K562 (cell line): ENCODE measurements at regions not wholly inside any gene's neighbourhood (a gene's known extent, or its start where the extent isn't known, plus 50 kb on each side); places are given as distances from the start of the nearest gene placed in this dataset.

Experiments
- ATAC-seq: fragments of 200-7000 bp; cut with Tn5 transposase; 3 replicates; pipeline ENCODE4 v1.9.1; 2020; ENCODE audit warnings: moderate library complexity
- BruUV-seq: library from RNA; stranded (reverse); fragments of 400-500 nt; replicated peaks from 2 replicates; lab custom pipeline; 2021; lab: Mats Ljungman, UMichigan
- CTCF ChIA-PET: fragments of 300-600 bp; formaldehyde crosslinking; extraction: SDS; loops from one replicate; lab custom pipeline; 2021; ENCODE audit warnings: low intra/inter-chr PET ratio; lab: Yijun Ruan, JAX
- POLR2A ChIA-PET: fragments of 300-600, 350-650 bp; sonication (Branson Sonifier 250); formaldehyde crosslinking; extraction: SDS; loops from one replicate; lab custom pipeline; 2021; ENCODE audit warnings: antibody characterized with exemption, inconsistent platforms; lab: Yijun Ruan, JAX
- DNase-seq, 4 experiments: peaks; one replicate each; pipeline versions ENCODE4 v3.0.0 to v3.0.0-alpha.2; 2011 to 2018; ENCODE audit warnings: low spot score in 3 of 4, mixed read lengths in 3 of 4; ENCODE audit errors: extremely low read depth in 1 of 4
- FAIRE-seq: peaks from 2 replicates; lab custom pipeline; 2011; peaks lifted over from hg19 to GRCh38; lab: Jason Lieb, UNC
- H2AFZ ChIP-seq: 2 replicates; pipeline ENCODE4 v1.6.0; 2011; ENCODE audit warnings: low read depth, low read length, control low read depth, inconsistent platforms
- H3K27ac ChIP-seq: fragments of 200-600 bp; 3 replicates; pipeline ENCODE4 v1.8.0; 2011; ENCODE audit warnings: low read depth, mild to moderate bottlenecking, control low read depth, inconsistent platforms, low read length, moderate library complexity, mixed read lengths; ENCODE audit errors: extremely low read depth
- H3K27me3 ChIP-seq, 2 experiments: fragments of 300-600 bp in 1 of 2; 2 replicates in 1 of 2; 3 replicates in 1 of 2; pipeline versions ENCODE4 v1.6.0 to v1.8.0; 2011; ENCODE audit warnings: inconsistent platforms in 2 of 2, low read length in 2 of 2, mild to moderate bottlenecking in 1 of 2, mixed read lengths in 1 of 2, moderate library complexity in 1 of 2; ENCODE audit not compliant: control insufficient read depth in 2 of 2, insufficient read depth in 2 of 2
- H3K36me3 ChIP-seq: fragments of 300-600 bp; 3 replicates; pipeline ENCODE4 v1.8.0; 2011; ENCODE audit warnings: mild to moderate bottlenecking, low read length, inconsistent platforms; ENCODE audit not compliant: control insufficient read depth, insufficient read depth
- H3K4me1 ChIP-seq, 2 experiments: fragments of 200-600 bp in 1 of 2; replicated peaks in 1 of 2; 2 replicates in 1 of 2; 3 replicates in 1 of 2; pipeline versions ENCODE4 v1.5.1 to v1.8.0; 2011; ENCODE audit warnings: inconsistent platforms in 2 of 2, low read length in 2 of 2, mild to moderate bottlenecking in 1 of 2, mixed read lengths in 1 of 2, moderate library complexity in 1 of 2; ENCODE audit not compliant: control insufficient read depth in 2 of 2, insufficient read depth in 2 of 2
- H3K4me2 ChIP-seq: 2 replicates; pipeline ENCODE4 v1.6.1; 2011; ENCODE audit warnings: low read length, control low read depth, inconsistent platforms, mixed read lengths; ENCODE audit not compliant: insufficient read depth
- H3K4me3 ChIP-seq: fragments of 200-600 bp; sonication (generic), shearing (Covaris generic); 2 replicates; pipeline ENCODE4 v1.5.1; 2016; ENCODE audit warnings: control low read depth, inconsistent platforms
- H3K79me2 ChIP-seq: fragments of 200-600 bp; 3 replicates; pipeline ENCODE4 v1.8.0; 2011; ENCODE audit warnings: low read length, inconsistent platforms; ENCODE audit not compliant: control insufficient read depth, insufficient read depth
- H3K9ac ChIP-seq, 2 experiments: 2 replicates each; pipeline versions ENCODE4 v1.6.0 to v1.6.1; 2011; ENCODE audit warnings: low read depth in 2 of 2, low read length in 2 of 2, control low read depth in 1 of 2, inconsistent platforms in 1 of 2, mild to moderate bottlenecking in 1 of 2, mixed read lengths in 1 of 2; ENCODE audit not compliant: insufficient read depth in 1 of 2
- H3K9me1 ChIP-seq: one replicate; pipeline ENCODE4 v1.6.0; 2011; ENCODE audit warnings: inconsistent platforms, mild to moderate bottlenecking, low read length, moderate library complexity; ENCODE audit not compliant: control insufficient read depth, insufficient read depth
- H3K9me3 ChIP-seq: replicated peaks from 2 replicates; pipeline ENCODE4 v1.5.1; 2011; ENCODE audit warnings: low read depth, low read length, inconsistent platforms; ENCODE audit not compliant: control insufficient read depth, insufficient read depth
- H4K20me1 ChIP-seq: replicated peaks from 2 replicates; pipeline ENCODE4 v1.6.1; 2011; ENCODE audit warnings: low read length, inconsistent platforms, mixed read lengths; ENCODE audit not compliant: control insufficient read depth, insufficient read depth
- DDX20 ChIP-seq: fragments of 450-650 bp; IDR thresholded peaks from 2 replicates; pipeline ENCODE4 v1.6.1; 2016; ENCODE audit warnings: missing genetic modification characterization, low read depth, mild to moderate bottlenecking, missing compliant biosample characterization, moderate library complexity
- DLX4 ChIP-seq: fragments of 250-450 bp; sonication (Bioruptor Pico); IDR thresholded peaks from 2 replicates; pipeline ENCODE4 v1.6.1; 2021; ENCODE audit warnings: mild to moderate bottlenecking
- HEY1 ChIP-seq: fragments of 250-450 bp; sonication (Bioruptor Pico); IDR thresholded peaks from 2 replicates; pipeline ENCODE4 v1.5.0; 2020; ENCODE audit warnings: mild to moderate bottlenecking, moderate library complexity, borderline replicate concordance
- MCM3 ChIP-seq: fragments of 450-650 bp; IDR thresholded peaks from 2 replicates; pipeline ENCODE4 v1.6.1; 2016
- NEUROD1 ChIP-seq: fragments of 150-350 bp; IDR thresholded peaks from 2 replicates; pipeline ENCODE4 v1.6.1; 2014; ENCODE audit warnings: borderline replicate concordance, low read length, low read depth; ENCODE audit not compliant: partially characterized antibody
- PHB ChIP-seq: fragments of 250-450 bp; sonication (Bioruptor Pico); IDR thresholded peaks from 2 replicates; pipeline ENCODE4 v1.5.0; 2021
- POLR2B ChIP-seq: fragments of 450-650 bp; IDR thresholded peaks from 2 replicates; pipeline ENCODE4 v1.6.1; 2018; ENCODE audit warnings: low read depth; ENCODE audit not compliant: partially characterized antibody
- RNF219 ChIP-seq: fragments of 250-450 bp; sonication (Bioruptor Pico); IDR thresholded peaks from 2 replicates; pipeline ENCODE4 v1.5.0; 2022; ENCODE audit warnings: mild to moderate bottlenecking
- SAFB2 ChIP-seq: fragments of 200-400 bp; formaldehyde crosslinking; IDR thresholded peaks from 2 replicates; pipeline ENCODE4 v1.6.1; 2018; ENCODE audit warnings: borderline replicate concordance, low read length, low read depth, moderate library complexity; ENCODE audit not compliant: severe bottlenecking
- SOX6 ChIP-seq: fragments of 450-650 bp; IDR thresholded peaks from 2 replicates; pipeline ENCODE4 v1.6.1; 2014; ENCODE audit warnings: mild to moderate bottlenecking
- ZBTB49 ChIP-seq: sonication (generic); formaldehyde crosslinking; IDR thresholded peaks from 2 replicates; pipeline ENCODE4 v1.8.0; 2022; ENCODE audit warnings: missing genetic modification reagents, mild to moderate bottlenecking, borderline replicate concordance
- ZFP91 ChIP-seq: sonication (generic); formaldehyde crosslinking; IDR thresholded peaks from 2 replicates; pipeline ENCODE4 v1.8.0; 2022; ENCODE audit warnings: mild to moderate bottlenecking, missing genetic modification reagents
- ZNF12 ChIP-seq: sonication (generic); formaldehyde crosslinking; IDR thresholded peaks from 2 replicates; pipeline ENCODE4 v1.4.0; 2020; ENCODE audit warnings: mild to moderate bottlenecking, missing genetic modification reagents
- ZNF785 ChIP-seq: fragments of 250-450 bp; sonication (Bioruptor Pico); IDR thresholded peaks from 2 replicates; pipeline ENCODE4 v1.4.0; 2020; ENCODE audit warnings: mild to moderate bottlenecking
- WGBS: fragments of 100-300 bp; shearing (Covaris generic); methylation state at CpG from one replicate; pipeline ENCODE4 v1.1.6; 2016; ENCODE audit warnings: low coverage, mixed read lengths; ENCODE audit not compliant: insufficient coverage; ENCODE audit errors: missing lambda C conversion rate; 5-methylcytosine and 5-hydroxymethylcytosine counted together
- in situ Hi-C: fragments of 300-500 bp; cut with MboI; formaldehyde crosslinking; loops from 4 replicates; pipeline ENCODE4 v1.15.0; 2018; ENCODE audit warnings: inconsistent platforms, mixed read lengths
- intact Hi-C: fragments of 100-400 bp; cut with micrococcal nuclease; formaldehyde crosslinking; loops from 2 replicates; pipeline ENCODE4 v1.14.2; 2022

- no peaks in the 10 kb centered on the region for H3K79me2 ChIP-seq
- H3K36me3 ChIP-seq = no peaks in the 10 kb centered on the region
- no peak for DNase-seq
- FAIRE-seq = no peak
- no peak overlapping the region for H3K27ac ChIP-seq
- ChIA-PET POLR2A (no interaction called here), CTCF (no interaction called here)
- no peaks in the 10 kb centered on the region for H4K20me1 ChIP-seq
- no peaks in the 10 kb centered on the region for H3K4me1 ChIP-seq
- BruUV-seq = no TSS peak
- no peak for ATAC-seq
- WGBS = 0% methylated on average over 2 of the region's 2 CpGs
- H3K4me2 ChIP-seq = no peak overlapping the region
- intact Hi-C loops (no loop called here), in situ Hi-C loops (no loop called here)
- no peaks in the 10 kb centered on the region for H3K9me3 ChIP-seq
- no peaks in the 10 kb centered on the region for H3K9me1 ChIP-seq
- H2AFZ ChIP-seq = no peak overlapping the region
- H3K27me3 ChIP-seq = no peaks in the 10 kb centered on the region
- no peak overlapping the region for H3K4me3 ChIP-seq
- H3K9ac ChIP-seq = no peak overlapping the region
- TF ChIP-seq ZNF785 (CRISPR knock-in tag) (no peak), POLR2B (no peak), ZBTB49 (CRISPR knock-in tag) (no peak), DLX4 (CRISPR knock-in tag) (no peak), SOX6 (no peak), PHB (CRISPR knock-in tag) (no peak), DDX20 (tag) (no peak), ZNF12 (no peak), SAFB2 (no peak), RNF219 (CRISPR knock-in tag) (no peak), ZFP91 (CRISPR knock-in tag) (no peak), NEUROD1 (no peak), HEY1 (CRISPR knock-in tag) (no peak), MCM3 (no peak)
Observed at GRCh38 chrX:7698248-7698647, 144.7 kb upstream of the VCX start.
